ENCODE measurements at regions not wholly inside any gene's neighbourhood (a gene's known extent, or its start where the extent isn't known, plus 50 kb on each side); places are given as distances from the start of the nearest gene placed in this dataset.
A peak's percentile ranks its signal among the peaks of the same experiment; 100 is the strongest.
"Not testable (repeated sequence)": the region's sequence is repeated elsewhere in the genome, so short reads cannot be mapped to it uniquely, and the experiment has no call there.

- ATAC-seq (replicated peaks; ENCODE audit: extremely low read depth, poor library complexity, severe bottlenecking) (no peak), DNase-seq (ENCODE audit: low spot score in 2 of 2) (no peak)
- Mint-ChIP-seq H3K36me3 (ENCODE audit: insufficient read depth) (no peaks in the 10 kb centered on the region), H3K4me1 (no peaks in the 10 kb centered on the region), H3K9me3 (no peaks in the 10 kb centered on the region), H3K4me3 (no peak overlapping the region), H3K27ac (ENCODE audit: low read depth) (no peak overlapping the region), H3K27me3 (peaks cover 16% of the 10 kb centered on the region)
These were observed 100.3 kb upstream of the OTOS start for GRCh38 chr2:240240781-240241180.

DNA sequence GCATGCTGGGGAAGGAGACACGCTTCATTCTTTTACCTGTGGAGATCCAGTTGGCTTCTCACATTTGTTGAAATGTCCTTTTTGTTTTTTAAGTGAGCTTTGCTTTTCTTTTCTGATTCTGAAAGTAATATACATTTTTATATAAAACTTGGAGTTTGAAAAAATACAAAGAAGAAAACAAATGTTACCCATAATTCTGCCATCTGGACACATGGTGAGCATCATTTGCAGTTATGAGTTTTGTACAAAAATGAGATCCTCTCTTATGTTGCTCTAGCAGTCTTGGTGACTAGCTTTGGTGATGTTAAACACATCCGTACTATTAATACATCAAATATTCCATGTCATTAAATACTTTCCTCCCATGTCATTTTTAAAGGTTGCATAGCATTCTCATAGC is 101.1 kb upstream of the OTOS start:
- no peak overlapping the region for H3K4me3 Mint-ChIP-seq
- no peaks in the 10 kb centered on the region for H3K4me1 Mint-ChIP-seq
- no peaks in the 10 kb centered on the region for H3K36me3 Mint-ChIP-seq (ENCODE audit: insufficient read depth)
- peaks cover 24% of the 10 kb centered on the region for H3K27me3 Mint-ChIP-seq
- H3K27ac Mint-ChIP-seq (ENCODE audit: low read depth): no peak overlapping the region
- no peaks in the 10 kb centered on the region for H3K9me3 Mint-ChIP-seq
- DNase-seq (ENCODE audit: low spot score in 2 of 2) (no peak), ATAC-seq (replicated peaks; ENCODE audit: extremely low read depth, poor library complexity, severe bottlenecking) (no peak)

GRCh38 chr2:240243049-240243448 is 102.6 kb upstream of the OTOS start:
- DNase-seq (ENCODE audit: low spot score in 2 of 2); H3K4me1 Mint-ChIP-seq; H3K36me3 Mint-ChIP-seq (ENCODE audit: insufficient read depth); H3K27ac Mint-ChIP-seq (ENCODE audit: low read depth); H3K4me3 Mint-ChIP-seq; H3K9me3 Mint-ChIP-seq; ATAC-seq (replicated peaks; ENCODE audit: extremely low read depth, poor library complexity, severe bottlenecking): not testable (repeated sequence)
- peaks cover 35% of the 10 kb centered on the region for H3K27me3 Mint-ChIP-seq

GRCh38 chr2:240244543-240244942 is 104.1 kb upstream of the OTOS start:
- Mint-ChIP-seq H3K9me3 (no peaks in the 10 kb centered on the region), H3K4me1 (no peaks in the 10 kb centered on the region), H3K36me3 (ENCODE audit: insufficient read depth) (no peaks in the 10 kb centered on the region), H3K4me3 (no peak overlapping the region), H3K27ac (ENCODE audit: low read depth) (no peak overlapping the region), H3K27me3 (peaks cover 40% of the 10 kb centered on the region)
- DNase-seq (ENCODE audit: low spot score in 2 of 2) (peak in 1 of 2 donors; percentile 5), ATAC-seq (replicated peaks; ENCODE audit: extremely low read depth, poor library complexity, severe bottlenecking) (no peak)

DNA sequence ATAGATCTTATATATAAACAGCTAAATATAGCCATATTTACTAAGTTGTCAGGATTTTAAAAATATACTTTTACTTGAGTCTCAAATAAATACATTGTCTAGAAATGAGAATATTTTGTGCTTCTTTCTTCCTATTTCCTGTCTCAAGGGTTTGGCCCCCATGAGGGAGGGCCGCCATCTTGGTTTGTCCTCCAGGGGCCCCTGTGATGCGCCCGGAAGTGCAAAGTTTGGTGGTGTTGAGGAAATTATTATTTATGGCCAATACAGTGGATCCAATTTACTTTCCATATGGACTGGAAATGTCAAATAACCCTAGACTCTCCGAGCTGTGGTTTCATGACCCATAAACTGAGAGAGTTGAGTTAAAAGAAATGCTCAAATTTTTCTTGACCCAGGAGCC is 104.7 kb upstream of the OTOS start:
- no peaks in the 10 kb centered on the region for H3K9me3 Mint-ChIP-seq
- no peak overlapping the region for H3K27ac Mint-ChIP-seq (ENCODE audit: low read depth)
- ATAC-seq (replicated peaks; ENCODE audit: extremely low read depth, poor library complexity, severe bottlenecking) (no peak), DNase-seq (ENCODE audit: low spot score in 2 of 2) (no peak)
- H3K36me3 Mint-ChIP-seq (ENCODE audit: insufficient read depth): no peaks in the 10 kb centered on the region
- no peaks in the 10 kb centered on the region for H3K4me1 Mint-ChIP-seq
- H3K27me3 Mint-ChIP-seq: peaks cover 46% of the 10 kb centered on the region
- no peak overlapping the region for H3K4me3 Mint-ChIP-seq

DNA sequence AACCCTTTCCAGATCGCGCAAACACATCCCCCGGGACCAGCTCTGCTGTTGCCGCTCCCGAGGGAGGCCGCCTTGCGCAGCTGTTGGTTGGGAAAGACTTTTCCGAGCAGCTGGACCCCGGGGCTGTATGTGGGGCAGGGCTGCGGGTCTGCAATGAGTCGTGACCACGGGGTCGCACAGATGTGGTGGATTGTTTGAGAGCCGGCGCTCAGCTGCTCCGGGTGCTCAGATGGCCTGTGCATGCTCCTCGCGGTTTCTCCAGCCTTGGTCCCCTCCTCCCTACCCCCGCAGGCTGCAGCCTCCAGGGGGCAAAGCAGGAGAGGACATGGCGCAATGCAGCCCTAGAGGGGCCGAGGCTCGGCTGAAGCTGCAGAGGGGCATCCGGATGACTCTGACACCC is 105.2 kb upstream of the OTOS start:
- DNase-seq (ENCODE audit: low spot score in 2 of 2): no peak
- Mint-ChIP-seq H3K4me3 (no peak overlapping the region), H3K9me3 (no peaks in the 10 kb centered on the region), H3K27ac (ENCODE audit: low read depth) (no peak overlapping the region), H3K4me1 (no peaks in the 10 kb centered on the region), H3K36me3 (ENCODE audit: insufficient read depth) (no peaks in the 10 kb centered on the region), H3K27me3 (peaks cover 51% of the 10 kb centered on the region)
- ATAC-seq (replicated peaks; ENCODE audit: extremely low read depth, poor library complexity, severe bottlenecking): no peak

GRCh38 chr2:240246173-240246820 is 105.8 kb upstream of the OTOS start:
- Mint-ChIP-seq H3K27me3 (peaks cover 51% of the 10 kb centered on the region), H3K9me3 (no peaks in the 10 kb centered on the region), H3K36me3 (ENCODE audit: insufficient read depth) (no peaks in the 10 kb centered on the region), H3K4me3 (no peak overlapping the region), H3K4me1 (no peaks in the 10 kb centered on the region), H3K27ac (ENCODE audit: low read depth) (no peak overlapping the region)
- peak in 1 of 2 donors; percentile 8 for DNase-seq (ENCODE audit: low spot score in 2 of 2)
- ATAC-seq (replicated peaks; ENCODE audit: extremely low read depth, poor library complexity, severe bottlenecking): no peak

GRCh38 chr2:240247241-240247867 is 106.9 kb upstream of the OTOS start:
- no peak overlapping the region for H3K4me3 Mint-ChIP-seq
- peak in 1 of 2 donors; percentile 8 for DNase-seq (ENCODE audit: low spot score in 2 of 2)
- H3K36me3 Mint-ChIP-seq (ENCODE audit: insufficient read depth): no peaks in the 10 kb centered on the region
- H3K4me1 Mint-ChIP-seq: no peaks in the 10 kb centered on the region
- no peaks in the 10 kb centered on the region for H3K9me3 Mint-ChIP-seq
- no peak overlapping the region for H3K27ac Mint-ChIP-seq (ENCODE audit: low read depth)
- ATAC-seq (replicated peaks; ENCODE audit: extremely low read depth, poor library complexity, severe bottlenecking): no peak
- peaks cover 54% of the 10 kb centered on the region for H3K27me3 Mint-ChIP-seq

DNA sequence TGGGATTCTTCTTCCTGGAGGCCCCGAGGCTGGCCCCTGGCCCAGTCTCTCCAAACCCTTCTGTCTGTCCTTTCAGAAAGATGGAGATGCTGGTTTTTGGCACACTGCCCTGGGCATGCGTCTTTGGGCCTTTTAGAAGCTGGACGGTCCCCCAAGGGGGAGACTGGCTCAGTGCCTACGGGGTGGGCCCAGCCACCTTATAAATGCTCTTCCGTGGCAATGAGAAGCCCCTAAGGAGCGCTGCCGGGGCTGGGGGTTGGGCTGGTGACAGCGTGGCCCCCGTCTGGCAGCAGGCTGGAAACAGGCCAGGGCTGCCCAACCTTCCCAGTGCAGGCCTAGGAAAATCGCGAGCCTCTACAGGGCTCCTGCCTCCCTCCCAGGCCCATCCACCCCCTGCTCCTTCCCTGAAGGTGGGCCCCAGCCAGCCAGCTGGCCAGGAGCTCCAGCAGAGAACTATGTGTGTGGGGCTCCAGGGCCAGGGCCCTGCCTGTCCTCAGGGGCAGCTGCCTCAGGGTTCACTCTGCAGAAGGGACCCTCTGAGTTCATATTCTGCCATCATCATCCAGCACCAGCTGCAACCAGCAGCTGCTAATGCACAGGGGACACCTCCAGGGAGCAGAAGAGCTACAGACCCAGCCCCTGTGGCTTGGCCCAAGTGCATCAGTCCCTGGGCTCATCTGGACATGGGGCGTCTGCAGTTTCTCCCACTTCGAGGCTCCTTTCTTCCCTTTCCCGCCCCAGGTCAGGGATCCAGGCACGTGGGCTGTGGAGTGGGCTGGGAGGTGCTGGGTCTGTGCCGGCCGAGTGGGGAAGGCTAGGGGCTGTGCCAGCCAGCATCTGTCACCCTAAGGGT is 107.6 kb upstream of the OTOS start:
- peaks cover 61% of the 10 kb centered on the region for H3K27me3 Mint-ChIP-seq
- no peaks in the 10 kb centered on the region for H3K36me3 Mint-ChIP-seq (ENCODE audit: insufficient read depth)
- H3K4me3 Mint-ChIP-seq: no peak overlapping the region
- no peaks in the 10 kb centered on the region for H3K9me3 Mint-ChIP-seq
- DNase-seq (ENCODE audit: low spot score in 2 of 2) (peak; percentile 6 to 7), ATAC-seq (replicated peaks; ENCODE audit: extremely low read depth, poor library complexity, severe bottlenecking) (no peak)
- H3K27ac Mint-ChIP-seq (ENCODE audit: low read depth): no peak overlapping the region
- H3K4me1 Mint-ChIP-seq: no peaks in the 10 kb centered on the region

DNA sequence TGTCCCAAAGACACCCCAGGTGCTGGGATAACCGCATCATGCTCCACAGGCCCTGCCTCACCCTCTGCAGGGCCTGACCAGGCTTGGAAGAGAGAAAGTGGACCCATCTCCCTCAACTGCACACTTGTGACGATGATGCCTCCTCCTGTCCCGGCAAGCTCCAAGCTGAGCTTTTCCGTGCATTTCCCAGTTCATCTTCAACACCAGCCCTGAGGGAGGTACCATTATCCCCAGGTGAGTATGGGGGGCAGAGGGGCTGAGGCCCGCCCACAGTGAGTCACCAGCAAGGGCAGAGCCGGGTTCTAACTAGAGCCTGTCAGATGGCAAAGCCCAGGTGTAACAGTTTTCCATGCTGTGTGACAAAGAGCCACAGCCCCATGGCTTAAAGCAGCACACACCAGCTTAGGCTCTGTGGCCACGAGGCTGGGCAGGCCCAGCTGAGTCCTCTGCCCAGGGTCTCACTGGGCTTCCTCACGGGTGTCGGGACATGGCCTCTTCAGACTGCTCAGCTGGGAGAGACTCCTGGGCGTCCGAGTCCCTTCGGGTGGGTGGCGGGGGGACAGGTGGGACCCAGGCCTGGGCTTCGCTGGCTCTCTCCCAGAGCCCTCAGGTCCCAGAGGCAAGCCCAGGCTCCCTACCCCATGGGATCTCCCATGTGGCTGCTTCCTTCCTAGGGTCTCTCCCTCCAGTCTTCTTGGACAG is 108.4 kb upstream of the OTOS start:
- ATAC-seq (replicated peaks; ENCODE audit: extremely low read depth, poor library complexity, severe bottlenecking) (no peak), DNase-seq (ENCODE audit: low spot score in 2 of 2) (peak in 1 of 2 donors; percentile 8)
- Mint-ChIP-seq H3K9me3 (no peaks in the 10 kb centered on the region), H3K27ac (ENCODE audit: low read depth) (no peak overlapping the region), H3K4me3 (no peak overlapping the region), H3K4me1 (no peaks in the 10 kb centered on the region), H3K36me3 (ENCODE audit: insufficient read depth) (no peaks in the 10 kb centered on the region), H3K27me3 (peaks cover 68% of the 10 kb centered on the region)

- Mint-ChIP-seq H3K4me3 (no peak overlapping the region), H3K27ac (ENCODE audit: low read depth) (no peak overlapping the region), H3K4me1 (no peaks in the 10 kb centered on the region), H3K36me3 (ENCODE audit: insufficient read depth) (no peaks in the 10 kb centered on the region), H3K9me3 (no peaks in the 10 kb centered on the region), H3K27me3 (peaks cover 64% of the 10 kb centered on the region)
- DNase-seq (ENCODE audit: low spot score in 2 of 2): peak; percentile 7 to 8
- ATAC-seq (replicated peaks; ENCODE audit: extremely low read depth, poor library complexity, severe bottlenecking): no peak
These were observed 109.1 kb upstream of the OTOS start for GRCh38 chr2:240249423-240250149.

Measured in central memory CD8-positive, alpha-beta T cell (primary cell).